HCT116 (cell line): ENCODE measurements at regions not wholly inside any gene's neighbourhood (a gene's known extent, or its start where the extent isn't known, plus 50 kb on each side); places are given as distances from the start of the nearest gene placed in this dataset.

Source experiments
- ATAC-seq: fragments of 200-7000 bp; cut with Tn5 transposase; 2 replicates; pipeline ENCODE4 v1.9.1; 2020; ENCODE audit warnings: mild to moderate bottlenecking, moderate library complexity
- BruUV-seq: library from RNA; stranded (reverse); fragments of 400-500 nt; replicated peaks from 2 replicates; lab custom pipeline; 2021; lab: Mats Ljungman, UMichigan
- CTCF ChIA-PET: fragments of 300-600 bp; sonication (Branson Sonifier 250); formaldehyde crosslinking; loops from one replicate; lab custom pipeline; 2021; ENCODE audit warnings: antibody characterized with exemption; lab: Charles Lee
- POLR2A ChIA-PET: fragments of 300-600, 350-600 bp; sonication (Branson Sonifier 250); formaldehyde crosslinking; loops from one replicate; lab custom pipeline; 2021; ENCODE audit warnings: antibody characterized with exemption; lab: Charles Lee
- RAD21 ChIA-PET, 2 experiments: fragments of 300-600 bp; sonication (Branson Sonifier 250); formaldehyde crosslinking; loops; one replicate each; lab custom pipeline; 2023; ENCODE audit warnings: low total read pairs in 2 of 2; ENCODE audit not compliant: uncharacterized antibody in 2 of 2, unreplicated experiment in 2 of 2, low non-redundant PET in 1 of 2; lab: Charles Lee
- DNase-seq: peaks from one replicate; pipeline ENCODE4 v3.0.0-alpha.2; 2010; ENCODE audit warnings: low read depth, low spot score
- H2AFZ ChIP-seq: fragments of 200-600 bp; shearing (Covaris generic), sonication (generic); 2 replicates; pipeline ENCODE4 v1.6.1; 2017; ENCODE audit warnings: low read depth, mixed run types, mixed read lengths, antibody characterized with exemption, low read length; ENCODE audit not compliant: poor library complexity, severe bottlenecking
- H3K27ac ChIP-seq: 2 replicates; pipeline ENCODE4 v1.5.1; 2012; ENCODE audit warnings: low read depth, low read length
- H3K27me3 ChIP-seq: fragments of 200-600 bp; sonication (generic); 2 replicates; pipeline ENCODE4 v1.6.1; 2016; ENCODE audit warnings: mixed run types, low read length, mixed read lengths; ENCODE audit not compliant: insufficient read depth
- H3K36me3 ChIP-seq, 2 experiments: fragments of 200-500 bp in 1 of 2; fragments of 200-600 bp in 1 of 2; sonication (Bioruptor generic) in 1 of 2; sonication (generic) in 1 of 2; 2 replicates each; pipeline versions ENCODE4 v1.5.1 to v1.6.1; 2014 to 2016; ENCODE audit warnings: low read length in 2 of 2, inconsistent platforms in 1 of 2, mixed read lengths in 1 of 2, mixed run types in 1 of 2; ENCODE audit not compliant: insufficient read depth in 2 of 2, control insufficient read depth in 1 of 2
- H3K4me1 ChIP-seq, 2 experiments: fragments of 200-600 bp in 1 of 2; sonication (generic) in 1 of 2; 2 replicates each; pipeline versions ENCODE4 v1.5.1 to v1.6.1; 2012 to 2017; ENCODE audit warnings: low read length in 2 of 2, inconsistent platforms in 1 of 2, mild to moderate bottlenecking in 1 of 2, mixed read lengths in 1 of 2, mixed run types in 1 of 2, moderate library complexity in 1 of 2; ENCODE audit not compliant: insufficient read depth in 2 of 2, control insufficient read depth in 1 of 2
- H3K4me2 ChIP-seq: fragments of 200-600 bp; sonication (generic); 2 replicates; pipeline ENCODE4 v1.6.1; 2017; ENCODE audit warnings: mixed run types, low read length, mixed read lengths
- H3K4me3 ChIP-seq, 2 experiments: fragments of 200-600 bp in 1 of 2; sonication (generic) in 1 of 2; replicated peaks in 1 of 2; 2 replicates each; pipeline ENCODE4 v1.5.1; 2011 to 2016; ENCODE audit warnings: low read length in 2 of 2, control low read depth in 1 of 2, low read depth in 1 of 2, mild to moderate bottlenecking in 1 of 2, mixed read lengths in 1 of 2, mixed run types in 1 of 2
- H3K79me2 ChIP-seq: fragments of 200-600 bp; sonication (generic); 2 replicates; pipeline ENCODE4 v1.6.1; 2017; ENCODE audit warnings: mild to moderate bottlenecking, mixed run types, low read length, moderate library complexity, mixed read lengths; ENCODE audit not compliant: insufficient read depth
- H3K9ac ChIP-seq: fragments of 200-600 bp; sonication (generic); 2 replicates; pipeline ENCODE4 v1.6.1; 2016; ENCODE audit warnings: low read length, mixed read lengths
- H3K9me2 ChIP-seq: fragments of 200-600 bp; sonication (generic), shearing (Covaris generic); 2 replicates; pipeline ENCODE4 v1.6.1; 2017; ENCODE audit warnings: mixed run types, mild to moderate bottlenecking, moderate library complexity; ENCODE audit not compliant: insufficient read depth
- H3K9me3 ChIP-seq, 2 experiments: fragments of 200-500 bp in 1 of 2; fragments of 200-600 bp in 1 of 2; sonication (Bioruptor generic) in 1 of 2; sonication (generic) in 1 of 2; 2 replicates each; pipeline ENCODE4 v1.6.1; 2014 to 2017; ENCODE audit warnings: low read length in 2 of 2, mixed read lengths in 2 of 2, inconsistent platforms in 1 of 2, low read depth in 1 of 2, mild to moderate bottlenecking in 1 of 2, mixed run types in 1 of 2, moderate library complexity in 1 of 2; ENCODE audit not compliant: control insufficient read depth in 1 of 2, insufficient read depth in 1 of 2
- H4K20me1 ChIP-seq: fragments of 200-600 bp; sonication (generic), shearing (Covaris generic); 2 replicates; pipeline ENCODE4 v1.6.1; 2017; ENCODE audit warnings: mixed run types, mild to moderate bottlenecking, moderate library complexity; ENCODE audit not compliant: insufficient read depth
- CBX3 ChIP-seq: IDR thresholded peaks from 2 replicates; pipeline ENCODE4 v1.6.1; 2012; ENCODE audit warnings: low read depth
- CEBPB ChIP-seq: IDR thresholded peaks from 2 replicates; pipeline ENCODE4 v1.6.1; 2012; ENCODE audit warnings: low read depth
- ELF1 ChIP-seq: IDR thresholded peaks from 2 replicates; pipeline ENCODE4 v1.6.1; 2012; ENCODE audit warnings: low read depth, borderline replicate concordance
- EZH2 ChIP-seq: fragments of 200-600 bp; sonication (generic); IDR thresholded peaks from 2 replicates; pipeline ENCODE4 v1.6.1; 2017; ENCODE audit warnings: antibody characterized with exemption, mixed run types
- EZH2phosphoT487 ChIP-seq: fragments of 200-600 bp; IDR thresholded peaks from 2 replicates; pipeline ENCODE4 v1.6.1; 2018; ENCODE audit warnings: antibody characterized with exemption, borderline replicate concordance
- JUND ChIP-seq: IDR thresholded peaks from 2 replicates; pipeline ENCODE4 v1.6.1; 2012
- POLR2AphosphoS5 ChIP-seq: IDR thresholded peaks from 2 replicates; pipeline ENCODE4 v1.6.1; 2011; ENCODE audit warnings: mild to moderate bottlenecking, low read depth, low read length, moderate library complexity
- RAD21 ChIP-seq: IDR thresholded peaks from 2 replicates; pipeline ENCODE4 v1.6.1; 2012; ENCODE audit warnings: low read depth, mild to moderate bottlenecking
- SIN3A ChIP-seq: IDR thresholded peaks from 2 replicates; pipeline ENCODE4 v1.6.1; 2012; ENCODE audit warnings: low read depth
- SRF ChIP-seq: IDR thresholded peaks from 2 replicates; pipeline ENCODE4 v1.6.1; 2012; ENCODE audit warnings: low read depth
- TCF7L2 ChIP-seq: IDR thresholded peaks from 2 replicates; pipeline ENCODE4 v1.7.0; 2011; ENCODE audit warnings: borderline replicate concordance, inconsistent platforms; ENCODE audit not compliant: insufficient read depth, insufficient read length; ENCODE audit errors: extremely low read depth
- ZNF274 ChIP-seq: fragments of 200-500 bp; sonication (Bioruptor generic); IDR thresholded peaks from 2 replicates; pipeline ENCODE4 v1.6.1; 2014; ENCODE audit warnings: mild to moderate bottlenecking, low read depth, low read length, inconsistent platforms
- intact Hi-C: fragments of 100-400 bp; cut with micrococcal nuclease; formaldehyde crosslinking; loops from 2 replicates; pipeline ENCODE4 v1.10.0; 2022
- TF ChIP-seq, protein P1 (sequence below), 3 experiments: fragments of 200-600 bp in 1 of 3; sonication (generic) in 1 of 3; IDR thresholded peaks in 2 of 3; conservative IDR thresholded peaks in 1 of 3; 2 replicates each; pipeline ENCODE4 v1.5.1; 2012 to 2017; ENCODE audit warnings: low read depth in 2 of 3, low read length in 2 of 3, antibody characterized with exemption in 1 of 3, borderline replicate concordance in 1 of 3, control low read depth in 1 of 3, mild to moderate bottlenecking in 1 of 3, mixed read lengths in 1 of 3, mixed run types in 1 of 3, moderate library complexity in 1 of 3; ENCODE audit not compliant: insufficient read depth in 1 of 3
- TF ChIP-seq, protein P2 (sequence below): IDR thresholded peaks from 2 replicates; pipeline ENCODE4 v1.6.1; 2012
- TF ChIP-seq, protein P3 (sequence below): IDR thresholded peaks from 2 replicates; pipeline ENCODE4 v1.6.1; 2012

DNA sequence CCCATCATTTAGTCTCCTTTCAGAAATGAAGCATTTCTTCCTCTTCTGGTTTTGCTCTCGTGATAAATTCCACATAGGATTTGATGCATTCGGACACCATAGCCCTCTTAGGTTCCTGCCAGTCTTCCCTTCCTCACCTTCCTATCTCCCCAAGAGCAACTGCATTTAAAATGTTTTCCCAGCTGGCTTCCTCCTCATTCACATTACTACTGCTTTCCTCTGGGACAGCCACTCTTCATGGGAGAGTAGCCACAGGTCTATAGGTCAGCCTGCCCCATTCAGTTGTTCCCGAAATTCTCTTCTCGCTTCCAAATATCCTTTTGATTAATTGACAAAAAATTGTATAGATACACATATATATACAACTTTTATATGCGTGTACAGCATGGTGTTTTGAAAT is 214.2 kb upstream of the PDE10A start:
- Histone ChIP-seq H3K36me3 (no peaks in the 10 kb centered on the region), H3K9ac (no peak overlapping the region), H3K9me2 (no peaks in the 10 kb centered on the region), H2AFZ (no peak overlapping the region), H3K79me2 (no peaks in the 10 kb centered on the region), H3K4me3 (no peak overlapping the region), H3K27ac (no peak overlapping the region), H3K4me1 (no peaks in the 10 kb centered on the region), H3K9me3 (no peaks in the 10 kb centered on the region), H4K20me1 (no peaks in the 10 kb centered on the region), H3K27me3 (peaks cover 13% of the 10 kb centered on the region), H3K4me2 (no peak overlapping the region)
- TF ChIP-seq EZH2 (no peak), TCF7L2 (no peak), RAD21 (no peak), SIN3A (no peak), JUND (no peak), SRF (no peak), ZNF274 (no peak), CEBPB (no peak), ELF1 (no peak), CBX3 (no peak), POLR2AphosphoS5 (no peak), EZH2phosphoT487 (no peak)
- TF ChIP-seq, protein P1, sequence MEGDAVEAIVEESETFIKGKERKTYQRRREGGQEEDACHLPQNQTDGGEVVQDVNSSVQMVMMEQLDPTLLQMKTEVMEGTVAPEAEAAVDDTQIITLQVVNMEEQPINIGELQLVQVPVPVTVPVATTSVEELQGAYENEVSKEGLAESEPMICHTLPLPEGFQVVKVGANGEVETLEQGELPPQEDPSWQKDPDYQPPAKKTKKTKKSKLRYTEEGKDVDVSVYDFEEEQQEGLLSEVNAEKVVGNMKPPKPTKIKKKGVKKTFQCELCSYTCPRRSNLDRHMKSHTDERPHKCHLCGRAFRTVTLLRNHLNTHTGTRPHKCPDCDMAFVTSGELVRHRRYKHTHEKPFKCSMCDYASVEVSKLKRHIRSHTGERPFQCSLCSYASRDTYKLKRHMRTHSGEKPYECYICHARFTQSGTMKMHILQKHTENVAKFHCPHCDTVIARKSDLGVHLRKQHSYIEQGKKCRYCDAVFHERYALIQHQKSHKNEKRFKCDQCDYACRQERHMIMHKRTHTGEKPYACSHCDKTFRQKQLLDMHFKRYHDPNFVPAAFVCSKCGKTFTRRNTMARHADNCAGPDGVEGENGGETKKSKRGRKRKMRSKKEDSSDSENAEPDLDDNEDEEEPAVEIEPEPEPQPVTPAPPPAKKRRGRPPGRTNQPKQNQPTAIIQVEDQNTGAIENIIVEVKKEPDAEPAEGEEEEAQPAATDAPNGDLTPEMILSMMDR (IDR thresholded peaks at IDR 0.05 in 2 of 3, conservative IDR thresholded peaks at IDR 0.05 in 1 of 3; ENCODE audit: borderline replicate concordance in 1 of 3, insufficient read depth in 1 of 3, low read depth in 2 of 3, low read length in 2 of 3) = no peak
- TF ChIP-seq, protein P2, sequence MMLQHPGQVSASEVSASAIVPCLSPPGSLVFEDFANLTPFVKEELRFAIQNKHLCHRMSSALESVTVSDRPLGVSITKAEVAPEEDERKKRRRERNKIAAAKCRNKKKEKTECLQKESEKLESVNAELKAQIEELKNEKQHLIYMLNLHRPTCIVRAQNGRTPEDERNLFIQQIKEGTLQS = no peak
- TF ChIP-seq, protein P3, sequence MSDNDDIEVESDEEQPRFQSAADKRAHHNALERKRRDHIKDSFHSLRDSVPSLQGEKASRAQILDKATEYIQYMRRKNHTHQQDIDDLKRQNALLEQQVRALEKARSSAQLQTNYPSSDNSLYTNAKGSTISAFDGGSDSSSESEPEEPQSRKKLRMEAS = no peak
- DNase-seq = no peak
- ChIA-PET POLR2A (no interaction called here), CTCF (no interaction called here), RAD21 (no interaction called here)
- intact Hi-C loops = no loop called here
- no peak for ATAC-seq
- no TSS peak for BruUV-seq
